ENCODE measurements at regions not wholly inside any gene's neighbourhood (a gene's known extent, or its start where the extent isn't known, plus 50 kb on each side); places are given as distances from the start of the nearest gene placed in this dataset.

- no peak for TF ChIP-seq CTCF (IDR thresholded peaks at IDR 0.05)
- H3K27ac ChIP-seq, result no peak overlapping the region
- H3K9me3 ChIP-seq, result no peaks in the 10 kb centered on the region
- no peaks in the 10 kb centered on the region for H3K4me1 ChIP-seq
- no peak for DNase-seq (ENCODE audit: low spot score)
- H3K4me3 ChIP-seq, result no peak overlapping the region
- H3K27me3 ChIP-seq, result no peaks in the 10 kb centered on the region
- H3K36me3 ChIP-seq, result no peaks in the 10 kb centered on the region
These were observed 752.3 kb upstream of the ADAMTS5 start for GRCh38 chr21:27719226-27719625.

- DNase-seq (ENCODE audit: low spot score), result no peak
These were observed 748.2 kb upstream of the ADAMTS5 start for GRCh38 chr21:27715131-27715530.

GRCh38 chr21:27713154-27714109 lies 746.5 kb upstream of the ADAMTS5 start:
- H3K27me3 ChIP-seq, result no peaks in the 10 kb centered on the region
- H3K4me1 ChIP-seq, result no peaks in the 10 kb centered on the region
- no peak overlapping the region for H3K27ac ChIP-seq
- no peak overlapping the region for H3K4me3 ChIP-seq
- H3K36me3 ChIP-seq, result no peaks in the 10 kb centered on the region
- no peak for DNase-seq (ENCODE audit: low spot score)
- H3K9me3 ChIP-seq, result peaks cover 0 to under 1% of the 10 kb centered on the region in 2 donors
- TF ChIP-seq CTCF (IDR thresholded peaks at IDR 0.05), result no peak

More at GRCh38 chr21:27715131-27715530, 748.2 kb upstream of the ADAMTS5 start:
- Histone ChIP-seq H3K36me3 (no peaks in the 10 kb centered on the region), H3K4me1 (no peaks in the 10 kb centered on the region), H3K27ac (no peak overlapping the region), H3K27me3 (no peaks in the 10 kb centered on the region), H3K4me3 (no peak overlapping the region), H3K9me3 (no peaks in the 10 kb centered on the region)
- TF ChIP-seq CTCF (IDR thresholded peaks at IDR 0.05), result no peak

GRCh38 chr21:27704567-27705166 lies 737.8 kb upstream of the ADAMTS5 start:
- no peak for DNase-seq (ENCODE audit: low spot score)
- H3K27ac ChIP-seq, result no peak overlapping the region
- H3K4me3 ChIP-seq, result no peak overlapping the region
- no peaks in the 10 kb centered on the region for H3K36me3 ChIP-seq
- H3K27me3 ChIP-seq, result no peaks in the 10 kb centered on the region
- TF ChIP-seq CTCF (IDR thresholded peaks at IDR 0.05), result no peak
- peaks cover 0 to 15% of the 10 kb centered on the region in 2 donors for H3K9me3 ChIP-seq
- no peaks in the 10 kb centered on the region for H3K4me1 ChIP-seq

GRCh38 chr21:27703791-27704190 lies 736.9 kb upstream of the ADAMTS5 start:
- no peaks in the 10 kb centered on the region for H3K4me1 ChIP-seq
- H3K27ac ChIP-seq, result no peak overlapping the region
- H3K4me3 ChIP-seq, result no peak overlapping the region
- no peaks in the 10 kb centered on the region for H3K36me3 ChIP-seq
- no peak for TF ChIP-seq CTCF (IDR thresholded peaks at IDR 0.05)
- DNase-seq (ENCODE audit: low spot score), result no peak
- H3K9me3 ChIP-seq, result peaks cover 0 to 15% of the 10 kb centered on the region in 2 donors
- no peaks in the 10 kb centered on the region for H3K27me3 ChIP-seq
